Loucy (cell line): ENCODE measurements at regions not wholly inside any gene's neighbourhood (a gene's known extent, or its start where the extent isn't known, plus 50 kb on each side); places are given as distances from the start of the nearest gene placed in this dataset.
"Not testable (repeated sequence)": the region's sequence is repeated elsewhere in the genome, so short reads cannot be mapped to it uniquely, and the experiment has no call there.

Experiments
- CTCF ChIP-seq: fragments of 200-600 bp; sonication (generic); conservative IDR thresholded peaks from 2 replicates; pipeline ENCODE4 v1.5.1; 2014; ENCODE audit warnings: mild to moderate bottlenecking, antibody characterized with exemption, low read length
- EZH2phosphoT487 ChIP-seq: fragments of 200-600 bp; IDR thresholded peaks from 2 replicates; pipeline ENCODE4 v1.6.1; 2018; ENCODE audit warnings: antibody characterized with exemption, mild to moderate bottlenecking, moderate library complexity, borderline replicate concordance

DNA sequence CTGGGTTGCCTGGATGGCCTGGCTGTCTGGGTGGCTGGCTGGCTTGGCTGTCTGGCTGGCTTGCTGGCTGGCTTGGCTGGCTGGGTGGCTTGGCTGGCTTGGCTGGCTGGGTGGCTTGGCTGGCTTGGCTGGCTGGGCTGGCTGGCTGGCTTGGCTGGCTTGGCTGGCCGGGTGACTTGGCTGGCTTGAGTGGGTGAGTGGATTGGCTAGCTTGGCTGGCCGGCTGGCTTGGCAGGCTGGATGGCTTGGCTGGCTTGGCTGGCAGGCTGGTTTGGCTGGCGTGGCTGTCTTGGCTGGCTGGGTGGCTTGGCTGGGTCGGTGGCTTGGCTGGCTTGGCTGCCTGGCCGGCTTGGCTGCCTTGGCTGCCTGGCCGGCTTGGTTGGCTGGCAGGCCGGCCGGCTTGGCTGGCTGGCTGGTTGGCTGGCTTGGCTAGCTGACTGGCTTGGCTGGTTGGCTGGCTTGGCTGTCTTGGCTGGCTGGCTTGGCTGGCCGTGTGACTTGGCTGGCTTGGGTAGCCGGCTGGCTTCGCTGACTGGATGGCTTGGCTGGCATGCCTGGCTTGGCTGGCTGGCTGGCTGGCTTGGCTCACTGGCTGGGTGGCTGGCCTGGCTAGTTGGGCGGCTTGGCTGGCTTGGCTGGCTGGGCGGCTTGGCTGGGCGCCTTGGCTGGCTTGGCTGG lies 132.4 kb upstream of the FAM72C start:
- not testable (repeated sequence) for TF ChIP-seq CTCF, EZH2phosphoT487
